ENCODE measurements at regions not wholly inside any gene's neighbourhood (a gene's known extent, or its start where the extent isn't known, plus 50 kb on each side); places are given as distances from the start of the nearest gene placed in this dataset.

- no peak for TF ChIP-seq GATA3 (IDR thresholded peaks at IDR 0.05; ENCODE audit: low read depth, low read length)
- no peak for TF ChIP-seq GATA2 (IDR thresholded peaks at IDR 0.05; ENCODE audit: low read depth, low read length)
Observed at GRCh38 chr3:28890373-28890772, 390.5 kb upstream of the RBMS3 start.

Measured in SH-SY5Y (cell line).